ENCODE measurements at regions not wholly inside any gene's neighbourhood (a gene's known extent, or its start where the extent isn't known, plus 50 kb on each side); places are given as distances from the start of the nearest gene placed in this dataset.

DNA sequence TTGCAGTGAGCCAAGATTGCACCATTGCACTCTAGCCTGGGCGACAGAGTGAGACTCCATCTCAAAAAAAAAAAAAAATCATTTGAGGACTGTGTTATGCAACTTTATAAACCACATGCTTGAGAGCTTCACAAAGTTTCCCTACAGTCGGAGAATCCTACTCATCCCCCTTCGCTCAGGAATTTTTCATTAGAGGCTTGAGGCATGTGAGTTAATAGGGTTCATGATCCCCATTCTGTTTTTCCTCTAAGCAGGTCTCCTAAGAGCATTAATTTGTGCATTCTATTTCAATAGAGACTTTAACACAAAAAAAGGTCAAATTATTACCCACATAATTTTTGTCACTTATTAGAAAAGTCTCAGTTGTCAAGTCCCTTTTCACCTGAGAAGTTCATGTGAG, 103.7 kb upstream of the SOX4 start (continued):
- TF ChIP-seq, protein P1, sequence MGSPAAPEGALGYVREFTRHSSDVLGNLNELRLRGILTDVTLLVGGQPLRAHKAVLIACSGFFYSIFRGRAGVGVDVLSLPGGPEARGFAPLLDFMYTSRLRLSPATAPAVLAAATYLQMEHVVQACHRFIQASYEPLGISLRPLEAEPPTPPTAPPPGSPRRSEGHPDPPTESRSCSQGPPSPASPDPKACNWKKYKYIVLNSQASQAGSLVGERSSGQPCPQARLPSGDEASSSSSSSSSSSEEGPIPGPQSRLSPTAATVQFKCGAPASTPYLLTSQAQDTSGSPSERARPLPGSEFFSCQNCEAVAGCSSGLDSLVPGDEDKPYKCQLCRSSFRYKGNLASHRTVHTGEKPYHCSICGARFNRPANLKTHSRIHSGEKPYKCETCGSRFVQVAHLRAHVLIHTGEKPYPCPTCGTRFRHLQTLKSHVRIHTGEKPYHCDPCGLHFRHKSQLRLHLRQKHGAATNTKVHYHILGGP (tag by site-specific recombination; IDR thresholded peaks at IDR 0.05) = no peak
- TF ChIP-seq ZSCAN16 (tag by site-specific recombination; IDR thresholded peaks at IDR 0.05) = no peak

DNA sequence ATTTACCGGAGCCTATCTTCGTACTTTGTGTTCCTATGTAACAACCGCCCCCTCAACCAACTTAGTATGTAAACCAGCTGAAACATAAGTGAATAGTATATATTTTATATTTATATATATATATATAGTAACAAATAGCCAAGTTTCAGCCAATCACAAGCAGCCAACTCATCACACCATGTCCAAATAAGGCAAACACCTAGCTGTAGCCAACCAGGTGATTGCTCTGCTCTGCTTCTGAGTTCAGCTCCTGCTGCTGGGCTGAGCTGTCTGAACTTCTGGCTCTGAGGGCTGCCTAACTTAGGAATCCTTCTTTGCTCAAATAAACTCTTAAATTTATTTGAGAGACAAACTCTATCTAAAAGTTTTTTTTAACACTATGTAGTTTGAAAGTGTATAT, 101.6 kb upstream of the SOX4 start:
- H3K27ac ChIP-seq (ENCODE audit: extremely low read depth, low read depth, low read length) = no peak overlapping the region
- no peaks in the 10 kb centered on the region for H3K4me1 ChIP-seq (ENCODE audit: control insufficient read depth, insufficient read depth, low read length)
- no peak overlapping the region for H3K4me3 ChIP-seq (ENCODE audit: low read depth, low read length)
- H3K36me3 ChIP-seq (ENCODE audit: control insufficient read depth in 2 of 2, insufficient read depth in 1 of 2, low read length in 2 of 2) = no peaks in the 10 kb centered on the region
- no peaks in the 10 kb centered on the region for H3K9me3 ChIP-seq (ENCODE audit: control insufficient read depth, insufficient read depth, low read depth, low read length)
- CTCF ChIA-PET = no interaction called here
- TF ChIP-seq ZNF248 (tag by site-specific recombination; IDR thresholded peaks at IDR 0.05) (no peak), ZNF2 (tag by site-specific recombination; IDR thresholded peaks at IDR 0.05) (no peak), ZFP41 (tag by site-specific recombination; IDR thresholded peaks at IDR 0.05; ENCODE audit: borderline replicate concordance) (no peak), ZBTB7A (tag by site-specific recombination; IDR thresholded peaks at IDR 0.05; ENCODE audit: low read depth) (no peak)
- POLR2A ChIA-PET = no interaction called here

DNA sequence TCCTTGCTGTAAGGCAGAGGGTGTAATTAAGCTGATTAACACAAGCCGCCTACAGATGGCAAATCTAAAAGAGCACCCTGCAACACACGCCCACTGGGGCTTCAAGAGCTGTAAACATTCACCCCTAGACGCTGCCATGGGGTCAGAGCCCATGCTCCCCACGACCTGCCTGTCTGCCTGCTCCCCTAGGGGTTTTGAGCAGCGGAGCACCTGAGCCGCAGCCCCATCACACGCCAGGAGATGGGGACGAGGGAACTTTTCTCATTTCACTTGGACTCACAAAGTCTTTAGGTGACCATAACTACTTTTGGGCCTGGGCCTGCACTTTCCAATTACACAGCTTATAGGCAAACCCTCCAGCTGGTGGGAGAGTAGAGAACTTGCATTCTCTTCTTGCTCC, 99.0 kb upstream of the SOX4 start:
- no peaks in the 10 kb centered on the region for H3K9me3 ChIP-seq (ENCODE audit: control insufficient read depth, insufficient read depth, low read depth, low read length)
- H3K27ac ChIP-seq (ENCODE audit: extremely low read depth, low read depth, low read length) = no peak overlapping the region
- TF ChIP-seq ZNF223 (tag by site-specific recombination; IDR thresholded peaks at IDR 0.05) = no peak
- no peak for TF ChIP-seq ZBTB1 (tag by site-specific recombination; IDR thresholded peaks at IDR 0.05)
- TF ChIP-seq ZFHX2 (tag by site-specific recombination; conservative IDR thresholded peaks at IDR 0.05) = no peak
- ChIA-PET POLR2A (no interaction called here), CTCF (interaction anchor here (0.7 kb wide), 1 partner anchor 134 kb away, joined by 3 read pairs; no protein-coding TSS in a partner anchor)
- no peak overlapping the region for H3K4me3 ChIP-seq (ENCODE audit: low read depth, low read length)
- no peaks in the 10 kb centered on the region for H3K36me3 ChIP-seq (ENCODE audit: control insufficient read depth in 2 of 2, insufficient read depth in 1 of 2, low read length in 2 of 2)
- H3K4me1 ChIP-seq (ENCODE audit: control insufficient read depth, insufficient read depth, low read length) = peaks cover 2% of the 10 kb centered on the region

DNA sequence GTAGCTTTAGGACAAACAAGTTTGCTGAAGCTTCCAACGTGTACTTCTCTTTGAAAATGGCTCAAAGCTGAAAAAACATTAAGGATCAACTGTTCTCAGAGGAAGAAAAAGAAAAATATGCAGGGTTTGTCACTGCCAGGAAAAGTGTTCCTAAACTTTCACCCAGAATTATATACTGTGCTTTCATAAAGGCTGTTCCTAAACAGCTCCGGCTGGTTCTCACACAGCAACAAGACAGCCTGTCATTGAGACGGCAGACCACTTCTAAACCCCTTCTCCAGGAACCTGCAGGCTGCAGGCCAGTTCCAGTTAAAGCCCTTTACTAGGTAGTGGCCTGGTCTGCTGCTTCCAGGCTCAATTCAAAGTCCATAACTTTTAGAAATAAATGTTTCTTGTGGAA, 97.4 kb upstream of the SOX4 start:
- ChIA-PET CTCF (interaction anchor here (0.6 kb wide), 2 partner anchors 7 to 21 kb away, joined by 3 read pairs; no protein-coding TSS in a partner anchor), POLR2A (no interaction called here)
- no peaks in the 10 kb centered on the region for H3K36me3 ChIP-seq (ENCODE audit: control insufficient read depth in 2 of 2, insufficient read depth in 1 of 2, low read length in 2 of 2)
- H3K4me3 ChIP-seq (ENCODE audit: low read depth, low read length) = no peak overlapping the region
- no peak overlapping the region for H3K27ac ChIP-seq (ENCODE audit: extremely low read depth, low read depth, low read length)
- H3K9me3 ChIP-seq (ENCODE audit: control insufficient read depth, insufficient read depth, low read depth, low read length) = no peaks in the 10 kb centered on the region
- H3K4me1 ChIP-seq (ENCODE audit: control insufficient read depth, insufficient read depth, low read length) = peaks cover 16% of the 10 kb centered on the region
- no peak for TF ChIP-seq SCRT2 (tag by site-specific recombination; IDR thresholded peaks at IDR 0.05)
- no peak for TF ChIP-seq ZNF16 (tag by site-specific recombination; IDR thresholded peaks at IDR 0.05; ENCODE audit: low read depth)
- TF ChIP-seq, protein P2, sequence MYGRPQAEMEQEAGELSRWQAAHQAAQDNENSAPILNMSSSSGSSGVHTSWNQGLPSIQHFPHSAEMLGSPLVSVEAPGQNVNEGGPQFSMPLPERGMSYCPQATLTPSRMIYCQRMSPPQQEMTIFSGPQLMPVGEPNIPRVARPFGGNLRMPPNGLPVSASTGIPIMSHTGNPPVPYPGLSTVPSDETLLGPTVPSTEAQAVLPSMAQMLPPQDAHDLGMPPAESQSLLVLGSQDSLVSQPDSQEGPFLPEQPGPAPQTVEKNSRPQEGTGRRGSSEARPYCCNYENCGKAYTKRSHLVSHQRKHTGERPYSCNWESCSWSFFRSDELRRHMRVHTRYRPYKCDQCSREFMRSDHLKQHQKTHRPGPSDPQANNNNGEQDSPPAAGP (tag by site-specific recombination; IDR thresholded peaks at IDR 0.05) = no peak
- TF ChIP-seq, protein P3, sequence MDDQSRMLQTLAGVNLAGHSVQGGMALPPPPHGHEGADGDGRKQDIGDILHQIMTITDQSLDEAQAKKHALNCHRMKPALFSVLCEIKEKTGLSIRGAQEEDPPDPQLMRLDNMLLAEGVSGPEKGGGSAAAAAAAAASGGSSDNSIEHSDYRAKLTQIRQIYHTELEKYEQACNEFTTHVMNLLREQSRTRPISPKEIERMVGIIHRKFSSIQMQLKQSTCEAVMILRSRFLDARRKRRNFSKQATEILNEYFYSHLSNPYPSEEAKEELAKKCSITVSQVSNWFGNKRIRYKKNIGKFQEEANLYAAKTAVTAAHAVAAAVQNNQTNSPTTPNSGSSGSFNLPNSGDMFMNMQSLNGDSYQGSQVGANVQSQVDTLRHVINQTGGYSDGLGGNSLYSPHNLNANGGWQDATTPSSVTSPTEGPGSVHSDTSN (CRISPR knock-in tag; IDR thresholded peaks at IDR 0.05) = no peak
- TF ChIP-seq, protein P4, sequence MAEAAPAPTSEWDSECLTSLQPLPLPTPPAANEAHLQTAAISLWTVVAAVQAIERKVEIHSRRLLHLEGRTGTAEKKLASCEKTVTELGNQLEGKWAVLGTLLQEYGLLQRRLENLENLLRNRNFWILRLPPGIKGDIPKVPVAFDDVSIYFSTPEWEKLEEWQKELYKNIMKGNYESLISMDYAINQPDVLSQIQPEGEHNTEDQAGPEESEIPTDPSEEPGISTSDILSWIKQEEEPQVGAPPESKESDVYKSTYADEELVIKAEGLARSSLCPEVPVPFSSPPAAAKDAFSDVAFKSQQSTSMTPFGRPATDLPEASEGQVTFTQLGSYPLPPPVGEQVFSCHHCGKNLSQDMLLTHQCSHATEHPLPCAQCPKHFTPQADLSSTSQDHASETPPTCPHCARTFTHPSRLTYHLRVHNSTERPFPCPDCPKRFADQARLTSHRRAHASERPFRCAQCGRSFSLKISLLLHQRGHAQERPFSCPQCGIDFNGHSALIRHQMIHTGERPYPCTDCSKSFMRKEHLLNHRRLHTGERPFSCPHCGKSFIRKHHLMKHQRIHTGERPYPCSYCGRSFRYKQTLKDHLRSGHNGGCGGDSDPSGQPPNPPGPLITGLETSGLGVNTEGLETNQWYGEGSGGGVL (tag by site-specific recombination; IDR thresholded peaks at IDR 0.05) = no peak
- TF ChIP-seq ZNF571 (tag by site-specific recombination; IDR thresholded peaks at IDR 0.05) = no peak
- no peak for TF ChIP-seq ZNF623 (tag by site-specific recombination; IDR thresholded peaks at IDR 0.05)
- no peak for TF ChIP-seq ZNF146 (tag by site-specific recombination; IDR thresholded peaks at IDR 0.05)
- no peak for TF ChIP-seq ZNF837 (tag by site-specific recombination; IDR thresholded peaks at IDR 0.05)
- no peak for TF ChIP-seq ZNF223 (tag by site-specific recombination; IDR thresholded peaks at IDR 0.05)
- TF ChIP-seq, protein P5, sequence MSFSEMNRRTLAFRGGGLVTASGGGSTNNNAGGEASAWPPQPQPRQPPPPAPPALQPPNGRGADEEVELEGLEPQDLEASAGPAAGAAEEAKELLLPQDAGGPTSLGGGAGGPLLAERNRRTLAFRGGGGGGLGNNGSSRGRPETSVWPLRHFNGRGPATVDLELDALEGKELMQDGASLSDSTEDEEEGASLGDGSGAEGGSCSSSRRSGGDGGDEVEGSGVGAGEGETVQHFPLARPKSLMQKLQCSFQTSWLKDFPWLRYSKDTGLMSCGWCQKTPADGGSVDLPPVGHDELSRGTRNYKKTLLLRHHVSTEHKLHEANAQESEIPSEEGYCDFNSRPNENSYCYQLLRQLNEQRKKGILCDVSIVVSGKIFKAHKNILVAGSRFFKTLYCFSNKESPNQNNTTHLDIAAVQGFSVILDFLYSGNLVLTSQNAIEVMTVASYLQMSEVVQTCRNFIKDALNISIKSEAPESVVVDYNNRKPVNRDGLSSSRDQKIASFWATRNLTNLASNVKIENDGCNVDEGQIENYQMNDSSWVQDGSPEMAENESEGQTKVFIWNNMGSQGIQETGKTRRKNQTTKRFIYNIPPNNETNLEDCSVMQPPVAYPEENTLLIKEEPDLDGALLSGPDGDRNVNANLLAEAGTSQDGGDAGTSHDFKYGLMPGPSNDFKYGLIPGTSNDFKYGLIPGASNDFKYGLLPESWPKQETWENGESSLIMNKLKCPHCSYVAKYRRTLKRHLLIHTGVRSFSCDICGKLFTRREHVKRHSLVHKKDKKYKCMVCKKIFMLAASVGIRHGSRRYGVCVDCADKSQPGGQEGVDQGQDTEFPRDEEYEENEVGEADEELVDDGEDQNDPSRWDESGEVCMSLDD (tag by site-specific recombination; IDR thresholded peaks at IDR 0.05) = no peak
- TF ChIP-seq ZNF626 (tag by site-specific recombination; IDR thresholded peaks at IDR 0.05) = no peak
- TF ChIP-seq ZNF830 (tag by site-specific recombination; IDR thresholded peaks at IDR 0.05; ENCODE audit: low read depth) = no peak
- TF ChIP-seq ZFP37 (tag by site-specific recombination; IDR thresholded peaks at IDR 0.05) = no peak
- no peak for TF ChIP-seq EGR2 (tag by site-specific recombination; IDR thresholded peaks at IDR 0.05; ENCODE audit: low read depth)
- TF ChIP-seq ZFP3 (tag by site-specific recombination; IDR thresholded peaks at IDR 0.05; ENCODE audit: low read depth) = no peak
